H1 (cell line): ENCODE measurements at regions not wholly inside any gene's neighbourhood (a gene's known extent, or its start where the extent isn't known, plus 50 kb on each side); places are given as distances from the start of the nearest gene placed in this dataset.

Experiments used
- CTCF ChIA-PET: fragments of 300-600 bp; sonication (Branson Sonifier 250); formaldehyde crosslinking; loops from one replicate; lab custom pipeline; 2021; ENCODE audit not compliant: partially characterized antibody; lab: Charles Lee
- POLR2A ChIA-PET: fragments of 300-600 bp; sonication (Branson Sonifier 250); formaldehyde crosslinking; loops from one replicate; lab custom pipeline; 2021; ENCODE audit warnings: inconsistent platforms; ENCODE audit not compliant: partially characterized antibody; lab: Charles Lee
- DNase-seq, 2 experiments: peaks; one replicate each; pipeline versions ENCODE4 v3.0.0 to v3.0.0-alpha.2; 2010 to 2022; ENCODE audit warnings: low spot score in 2 of 2, low read depth in 1 of 2, mixed read lengths in 1 of 2
- FAIRE-seq: peaks from 2 replicates; lab custom pipeline; 2011; peaks lifted over from hg19 to GRCh38; lab: Jason Lieb, UNC
- H2AFZ ChIP-seq: 2 replicates; pipeline ENCODE4 v1.8.1; 2012; ENCODE audit warnings: low read length, inconsistent platforms
- H2AK5ac ChIP-seq: 2 replicates; pipeline ENCODE4 v1.6.1; 2013; ENCODE audit warnings: low read depth, low read length
- H2BK120ac ChIP-seq: replicated peaks from 2 replicates; pipeline ENCODE3; 2013; ENCODE audit warnings: low read depth, low read length, inconsistent platforms
- H2BK12ac ChIP-seq: 2 replicates; pipeline ENCODE4 v1.6.1; 2013; ENCODE audit warnings: low read depth, low read length
- H2BK15ac ChIP-seq: 2 replicates; pipeline ENCODE4 v1.6.1; 2013; ENCODE audit warnings: low read length
- H2BK20ac ChIP-seq: 2 replicates; pipeline ENCODE4 v1.6.1; 2013; ENCODE audit warnings: low read length
- H2BK5ac ChIP-seq: 2 replicates; pipeline ENCODE4 v1.6.1; 2013; ENCODE audit warnings: low read depth, low read length
- H3K14ac ChIP-seq: 2 replicates; pipeline ENCODE4 v1.6.1; 2013; ENCODE audit warnings: inconsistent platforms; ENCODE audit not compliant: insufficient read length
- H3K18ac ChIP-seq: 2 replicates; pipeline ENCODE4 v1.6.1; 2013; ENCODE audit warnings: low read length; ENCODE audit errors: extremely low read depth
- H3K23ac ChIP-seq: 2 replicates; pipeline ENCODE4 v1.6.1; 2013; ENCODE audit warnings: inconsistent platforms; ENCODE audit not compliant: insufficient read length
- H3K23me2 ChIP-seq: 2 replicates; pipeline ENCODE4 v1.6.1; 2013; ENCODE audit warnings: low read depth, low read length
- H3K27ac ChIP-seq: 2 replicates; pipeline ENCODE4 v1.6.1; 2011; ENCODE audit warnings: low read depth, low read length, inconsistent platforms
- H3K27me3 ChIP-seq, 4 experiments: replicated peaks in 1 of 4; 1 replicate in 1 of 4; 2 replicates in 3 of 4; pipeline versions ENCODE4 v1.6.1 to v1.8.1; 2011 to 2013; ENCODE audit warnings: low read length in 3 of 4, mild to moderate bottlenecking in 3 of 4, inconsistent platforms in 2 of 4, mixed read lengths in 2 of 4, moderate library complexity in 1 of 4; ENCODE audit not compliant: control insufficient read depth in 3 of 4, insufficient read depth in 3 of 4; ENCODE audit errors: extremely low read depth in 1 of 4
- H3K36me3 ChIP-seq, 4 experiments: 2 replicates each; pipeline versions ENCODE4 v1.6.1 to v1.8.1; 2011 to 2013; ENCODE audit warnings: mild to moderate bottlenecking in 4 of 4, low read length in 3 of 4, moderate library complexity in 2 of 4, control low read depth in 1 of 4, inconsistent platforms in 1 of 4; ENCODE audit not compliant: insufficient read depth in 4 of 4, control insufficient read depth in 2 of 4
- H3K4ac ChIP-seq: replicated peaks from 2 replicates; pipeline ENCODE3; 2013; ENCODE audit warnings: low read length, low read depth, mixed read lengths, inconsistent platforms; ENCODE audit not compliant: insufficient read length
- H3K4me1 ChIP-seq, 4 experiments: replicated peaks in 1 of 4; 1 replicate in 1 of 4; 2 replicates in 3 of 4; pipeline versions ENCODE4 v1.6.1 to v1.8.1; 2011 to 2013; ENCODE audit warnings: low read length in 3 of 4, inconsistent platforms in 2 of 4, mixed read lengths in 1 of 4; ENCODE audit not compliant: insufficient read depth in 4 of 4, control insufficient read depth in 3 of 4
- H3K4me2 ChIP-seq, 2 experiments: 2 replicates each; pipeline versions ENCODE4 v1.6.1 to v1.8.1; 2011 to 2013; ENCODE audit warnings: low read depth in 2 of 2, low read length in 2 of 2, control low read depth in 1 of 2, inconsistent platforms in 1 of 2, mild to moderate bottlenecking in 1 of 2; ENCODE audit not compliant: insufficient read depth in 1 of 2
- H3K4me3 ChIP-seq, 4 experiments: fragments of 200-600, 300-600 bp in 1 of 4; sonication (generic), shearing (Covaris generic), sonication (Bioruptor Twin) in 1 of 4; 2 replicates each; pipeline versions ENCODE4 v1.5.1 to v1.8.1; 2011 to 2016; ENCODE audit warnings: low read length in 4 of 4, low read depth in 3 of 4, control low read depth in 2 of 4, inconsistent platforms in 2 of 4, mild to moderate bottlenecking in 2 of 4, mixed read lengths in 1 of 4, moderate library complexity in 1 of 4; ENCODE audit not compliant: insufficient read depth in 2 of 4; ENCODE audit errors: extremely low read depth in 1 of 4
- H3K56ac ChIP-seq: replicated peaks from 2 replicates; pipeline ENCODE3; 2013; ENCODE audit warnings: low read depth, mild to moderate bottlenecking, mixed read lengths, low read length, inconsistent platforms; ENCODE audit not compliant: insufficient read length
- H3K79me1 ChIP-seq: 2 replicates; pipeline ENCODE4 v1.6.1; 2013; ENCODE audit warnings: low read depth, low read length, control low read depth
- H3K79me2 ChIP-seq, 2 experiments: 2 replicates each; pipeline versions ENCODE4 v1.6.1 to v1.8.1; 2012 to 2013; ENCODE audit warnings: low read length in 2 of 2, mild to moderate bottlenecking in 2 of 2, inconsistent platforms in 1 of 2; ENCODE audit not compliant: insufficient read depth in 2 of 2, control insufficient read depth in 1 of 2
- H3K9ac ChIP-seq, 4 experiments: replicated peaks in 1 of 4; 1 replicate in 1 of 4; 2 replicates in 3 of 4; pipeline versions ENCODE4 v1.6.1 to v1.8.1; 2011 to 2013; ENCODE audit warnings: low read depth in 3 of 4, low read length in 3 of 4, control low read depth in 2 of 4, mild to moderate bottlenecking in 2 of 4, moderate library complexity in 2 of 4, inconsistent platforms in 1 of 4; ENCODE audit errors: extremely low read depth in 1 of 4
- H3K9me3 ChIP-seq, 2 experiments: 2 replicates each; pipeline versions ENCODE4 v1.6.1 to v1.8.1; 2012 to 2013; ENCODE audit warnings: mild to moderate bottlenecking in 2 of 2, moderate library complexity in 2 of 2, control low read depth in 1 of 2, inconsistent platforms in 1 of 2, low read depth in 1 of 2, low read length in 1 of 2, mixed read lengths in 1 of 2; ENCODE audit not compliant: insufficient read depth in 2 of 2
- H4K20me1 ChIP-seq, 2 experiments: replicated peaks in 1 of 2; 2 replicates each; pipeline versions ENCODE3 to v1.8.1; 2011 to 2013; ENCODE audit warnings: inconsistent platforms in 2 of 2, low read length in 2 of 2, mild to moderate bottlenecking in 1 of 2; ENCODE audit not compliant: insufficient read depth in 2 of 2, control insufficient read depth in 1 of 2
- H4K5ac ChIP-seq: 2 replicates; pipeline ENCODE4 v1.6.1; 2013; ENCODE audit warnings: low read length, low read depth, mixed read lengths, inconsistent platforms; ENCODE audit not compliant: insufficient read length
- H4K8ac ChIP-seq: 2 replicates; pipeline ENCODE4 v1.8.0; 2013; ENCODE audit warnings: mild to moderate bottlenecking, moderate library complexity, low read length, inconsistent platforms; ENCODE audit not compliant: insufficient read depth; ENCODE audit errors: extremely low read depth
- H4K91ac ChIP-seq: replicated peaks from 2 replicates; pipeline ENCODE3; 2013; ENCODE audit warnings: low read length, mixed read lengths, inconsistent platforms; ENCODE audit not compliant: insufficient read length
- ASH2L ChIP-seq: fragments of 200-600, 300-600 bp; sonication (generic); IDR thresholded peaks from one replicate; pipeline ENCODE4 v1.7.1; 2017; ENCODE audit warnings: low read length
- BCL11A ChIP-seq, 2 experiments: IDR thresholded peaks; one replicate each; pipeline ENCODE4 v1.6.1; 2011; ENCODE audit warnings: low read depth in 2 of 2, low read length in 2 of 2, mild to moderate bottlenecking in 2 of 2
- CHD1 ChIP-seq: IDR thresholded peaks from 2 replicates; pipeline ENCODE4 v1.6.1; 2012; ENCODE audit warnings: low read depth, low read length, improper control_type of control experiment
- CTBP2 ChIP-seq: IDR thresholded peaks from 2 replicates; pipeline ENCODE4 v1.7.0; 2011; ENCODE audit warnings: borderline replicate concordance, mild to moderate bottlenecking, moderate library complexity, mixed read lengths, low read length; ENCODE audit not compliant: insufficient read depth, insufficient read length
- HDAC2 ChIP-seq, 2 experiments: fragments of 300-600 bp in 1 of 2; sonication (generic) in 1 of 2; IDR thresholded peaks; 2 replicates each; pipeline ENCODE4 v1.6.1; 2011 to 2012; ENCODE audit warnings: low read depth in 2 of 2, low read length in 2 of 2, mild to moderate bottlenecking in 2 of 2, moderate library complexity in 2 of 2, borderline replicate concordance in 1 of 2, inconsistent platforms in 1 of 2
- MAFK ChIP-seq: IDR thresholded peaks from 2 replicates; pipeline ENCODE4 v1.6.1; 2012; ENCODE audit warnings: low read depth, mild to moderate bottlenecking, improper control_type of control experiment, low read length
- RNF2 ChIP-seq: fragments of 200-900, 300-1000 bp; sonication (generic); IDR thresholded peaks from 2 replicates; pipeline ENCODE4 v1.7.1; 2016; ENCODE audit warnings: borderline replicate concordance, low read depth, mild to moderate bottlenecking, antibody characterized with exemption, low read length; ENCODE audit not compliant: poor library complexity, severe bottlenecking; ENCODE audit errors: missing control alignments
- SUZ12 ChIP-seq: fragments of 200-600 bp; sonication (generic); IDR thresholded peaks from 2 replicates; pipeline ENCODE4 v1.6.1; 2012; ENCODE audit warnings: mild to moderate bottlenecking, inconsistent platforms, low read length, moderate library complexity, mixed read lengths
- TAF7 ChIP-seq: optimal IDR thresholded peaks from 2 replicates; pipeline ENCODE3; 2011; ENCODE audit warnings: low read depth, mild to moderate bottlenecking, inconsistent platforms, low read length, moderate library complexity, borderline replicate concordance
- TCF12 ChIP-seq: IDR thresholded peaks from 2 replicates; pipeline ENCODE4 v1.6.1; 2011; ENCODE audit warnings: low read depth, mild to moderate bottlenecking, low read length
- WGBS, 2 experiments: shearing (Covaris generic) in 1 of 2; methylation state at CpG; one replicate each; pipeline versions ENCODE4 v1.1.6 to v1.1.7; 2013 to 2015; ENCODE audit warnings: low lambda C conversion rate in 2 of 2, mixed read lengths in 2 of 2, inconsistent platforms in 1 of 2, low coverage in 1 of 2, missing lambda C conversion rate in 1 of 2; ENCODE audit not compliant: insufficient replicate concordance in 2 of 2, insufficient coverage in 1 of 2, insufficient read length in 1 of 2; ENCODE audit errors: extremely low coverage in 1 of 2, missing lambda C conversion rate in 1 of 2; 5-methylcytosine and 5-hydroxymethylcytosine counted together

GRCh38 chr22:22983123-22983522 is 87.2 kb upstream of the GNAZ start:
- H4K5ac ChIP-seq: no peak overlapping the region
- H2AK5ac ChIP-seq: no peak overlapping the region
- DNase-seq (no peak), FAIRE-seq (no peak)
- H3K4me1 ChIP-seq: no peaks in the 10 kb centered on the region
- no peak overlapping the region for H2BK5ac ChIP-seq
- H3K9ac ChIP-seq: no peak overlapping the region
- no peak overlapping the region for H2BK20ac ChIP-seq
- no peak overlapping the region for H2BK12ac ChIP-seq
- no peak overlapping the region for H2BK120ac ChIP-seq
- H3K56ac ChIP-seq: no peak overlapping the region
- H3K79me1 ChIP-seq: no peaks in the 10 kb centered on the region
- no peak overlapping the region for H3K27ac ChIP-seq
- no peak overlapping the region for H4K91ac ChIP-seq
- H3K79me2 ChIP-seq: no peaks in the 10 kb centered on the region
- H3K14ac ChIP-seq: no peak overlapping the region
- peaks cover 53 to 57% of the 10 kb centered on the region in 2 experiments for H3K9me3 ChIP-seq
- H4K8ac ChIP-seq: no peak overlapping the region
- TF ChIP-seq SUZ12: no peak
- TF ChIP-seq TAF7: no peak
- TF ChIP-seq RNF2: no peak
- TF ChIP-seq CTBP2: no peak
- TF ChIP-seq CHD1: no peak
- TF ChIP-seq ASH2L: no peak
- no peak for TF ChIP-seq TCF12
- no peak for TF ChIP-seq BCL11A (IDR thresholded peaks at IDR 0.05; ENCODE audit: low read depth in 2 of 2, low read length in 2 of 2)
- TF ChIP-seq MAFK: no peak
- TF ChIP-seq HDAC2 (IDR thresholded peaks at IDR 0.05; ENCODE audit: borderline replicate concordance in 1 of 2, low read depth in 2 of 2, low read length in 2 of 2): no peak
- no peaks in the 10 kb centered on the region for H3K23me2 ChIP-seq
- no peaks in the 10 kb centered on the region for H3K36me3 ChIP-seq
- peaks cover 0 to 2% (median under 1%) of the 10 kb centered on the region in 4 experiments; a peak in 2 of 7 replicates for H3K27me3 ChIP-seq
- H3K4me3 ChIP-seq: no peak overlapping the region
- H2AFZ ChIP-seq: no peak overlapping the region
- WGBS, 2 experiments: 76% methylated on average over 2 of the region's 2 CpGs; no CpG with 5 or more reads in 1 of the 2 experiments
- no peak overlapping the region for H2BK15ac ChIP-seq
- no peaks in the 10 kb centered on the region for H4K20me1 ChIP-seq
- ChIA-PET POLR2A (no interaction called here), CTCF (no interaction called here)
- H3K23ac ChIP-seq: no peak overlapping the region
- H3K4me2 ChIP-seq: no peak overlapping the region
- H3K18ac ChIP-seq: no peak overlapping the region
- H3K4ac ChIP-seq: no peak overlapping the region
